DOHH2 (cell line): ENCODE measurements at regions not wholly inside any gene's neighbourhood (a gene's known extent, or its start where the extent isn't known, plus 50 kb on each side); places are given as distances from the start of the nearest gene placed in this dataset.

Experiments
- EZH2phosphoT487 ChIP-seq: fragments of 200-600 bp; sonication (generic); IDR thresholded peaks from 2 replicates; pipeline ENCODE4 v1.6.1; 2017; ENCODE audit warnings: borderline replicate concordance, mild to moderate bottlenecking, antibody characterized with exemption, low read length, moderate library complexity, mixed read lengths
- TF ChIP-seq, protein P1 (sequence below): fragments of 200-600 bp; sonication (generic); IDR thresholded peaks from one replicate; pipeline ENCODE4 v1.5.1; 2014; ENCODE audit warnings: antibody characterized with exemption, mild to moderate bottlenecking, low read depth, low read length; ENCODE audit not compliant: poor library complexity, severe bottlenecking

DNA sequence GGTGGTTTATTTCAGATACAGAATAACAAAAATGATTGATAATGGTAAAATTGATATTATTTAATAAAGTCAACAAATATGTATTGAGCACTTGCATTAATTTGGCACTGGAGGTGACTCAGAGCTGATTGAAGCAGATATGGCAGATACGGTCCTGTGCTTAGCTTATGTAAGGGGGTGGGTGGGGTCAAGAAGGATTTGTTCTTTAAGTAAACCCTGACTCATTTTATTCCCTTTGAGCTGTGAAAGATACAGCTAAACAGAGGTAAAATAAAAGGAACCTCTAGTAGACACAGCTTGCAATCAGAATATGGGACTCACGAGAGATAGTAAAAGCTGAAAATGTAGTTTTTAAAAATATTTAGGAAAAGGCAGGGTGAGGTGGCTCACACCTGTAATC is 201.3 kb upstream of the CLINT1 start:
- TF ChIP-seq, protein P1, sequence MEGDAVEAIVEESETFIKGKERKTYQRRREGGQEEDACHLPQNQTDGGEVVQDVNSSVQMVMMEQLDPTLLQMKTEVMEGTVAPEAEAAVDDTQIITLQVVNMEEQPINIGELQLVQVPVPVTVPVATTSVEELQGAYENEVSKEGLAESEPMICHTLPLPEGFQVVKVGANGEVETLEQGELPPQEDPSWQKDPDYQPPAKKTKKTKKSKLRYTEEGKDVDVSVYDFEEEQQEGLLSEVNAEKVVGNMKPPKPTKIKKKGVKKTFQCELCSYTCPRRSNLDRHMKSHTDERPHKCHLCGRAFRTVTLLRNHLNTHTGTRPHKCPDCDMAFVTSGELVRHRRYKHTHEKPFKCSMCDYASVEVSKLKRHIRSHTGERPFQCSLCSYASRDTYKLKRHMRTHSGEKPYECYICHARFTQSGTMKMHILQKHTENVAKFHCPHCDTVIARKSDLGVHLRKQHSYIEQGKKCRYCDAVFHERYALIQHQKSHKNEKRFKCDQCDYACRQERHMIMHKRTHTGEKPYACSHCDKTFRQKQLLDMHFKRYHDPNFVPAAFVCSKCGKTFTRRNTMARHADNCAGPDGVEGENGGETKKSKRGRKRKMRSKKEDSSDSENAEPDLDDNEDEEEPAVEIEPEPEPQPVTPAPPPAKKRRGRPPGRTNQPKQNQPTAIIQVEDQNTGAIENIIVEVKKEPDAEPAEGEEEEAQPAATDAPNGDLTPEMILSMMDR = no peak
- no peak for TF ChIP-seq EZH2phosphoT487
